Gastroesophageal sphincter (tissue), 4 donors: ENCODE measurements at regions not wholly inside any gene's neighbourhood (a gene's known extent, or its start where the extent isn't known, plus 50 kb on each side); places are given as distances from the start of the nearest gene placed in this dataset.

Source experiments
- ATAC-seq: fragments of 150-250 bp; one replicate; pipeline ENCODE4 v1.9.1; 2016; ENCODE audit warnings: mild to moderate bottlenecking, moderate library complexity
- H3K27ac ChIP-seq, 4 donors: fragments of 200-600 bp; sonication (generic) in 3 of 4; 1 replicate in 3 of 4; 2 replicates in 1 of 4; pipeline ENCODE4 v1.5.1; 2016 to 2019
- H3K27me3 ChIP-seq: fragments of 200-600 bp; sonication (generic); one replicate; pipeline ENCODE4 v1.5.1; 2019
- H3K36me3 ChIP-seq, 2 donors: fragments of 200-600 bp; sonication (generic); one replicate each; pipeline ENCODE4 v1.5.1; 2019; ENCODE audit warnings: control low read depth in 1 of 2
- H3K4me1 ChIP-seq, 3 donors: fragments of 200-600 bp; sonication (generic); 1 replicate in 2 of 3; 2 replicates in 1 of 3; pipeline ENCODE4 v1.5.1; 2016 to 2019; ENCODE audit warnings: control low read depth in 2 of 3
- H3K4me3 ChIP-seq, 2 donors: fragments of 200-600 bp; sonication (generic); one replicate each; pipeline ENCODE4 v1.5.1; 2019; ENCODE audit warnings: mild to moderate bottlenecking in 1 of 2, moderate library complexity in 1 of 2
- H3K9me3 ChIP-seq, 3 donors: fragments of 200-600 bp; sonication (generic); one replicate each; pipeline ENCODE4 v1.5.1; 2017 to 2019; ENCODE audit warnings: control low read depth in 2 of 3
- CTCF ChIP-seq, 4 experiments: fragments of 200-600 bp in 2 of 4; fragments of 450-650 bp in 2 of 4; sonication (generic) in 1 of 4; IDR thresholded peaks; one replicate each; pipeline ENCODE4 v1.5.1; 2017 to 2019; ENCODE audit warnings: antibody characterized with exemption in 4 of 4, mild to moderate bottlenecking in 2 of 4, moderate library complexity in 2 of 4
- EP300 ChIP-seq: sonication (generic); formaldehyde crosslinking; IDR thresholded peaks from one replicate; pipeline ENCODE4 v1.6.1; 2017; ENCODE audit warnings: antibody characterized with exemption, mild to moderate bottlenecking
- POLR2A ChIP-seq, 2 donors: fragments of 450-650 bp; IDR thresholded peaks; one replicate each; pipeline ENCODE4 v1.6.1; 2017; ENCODE audit warnings: antibody characterized with exemption in 2 of 2, mild to moderate bottlenecking in 2 of 2, moderate library complexity in 1 of 2
- POLR2AphosphoS5 ChIP-seq: sonication (generic); formaldehyde crosslinking; IDR thresholded peaks from one replicate; pipeline ENCODE4 v1.6.1; 2017; ENCODE audit warnings: antibody characterized with exemption
- WGBS, 2 donors: methylation state at CpG; one replicate each; pipeline ENCODE4 v1.1.5; 2018; ENCODE audit warnings: low coverage in 1 of 2; 5-methylcytosine and 5-hydroxymethylcytosine counted together

GRCh38 chr4:152117054-152117453 is 356.2 kb upstream of the GATB start:
- Histone ChIP-seq H3K36me3 (no peaks in the 10 kb centered on the region), H3K27me3 (no peaks in the 10 kb centered on the region), H3K4me1 (peaks cover 0 to 5% (median 0%) of the 10 kb centered on the region in 3 donors), H3K4me3 (no peak overlapping the region), H3K27ac (no peak overlapping the region), H3K9me3 (peaks cover 0 to 4% (median 0%) of the 10 kb centered on the region in 3 donors)
- WGBS, 2 donors = 76 to 84% methylated on average over 2 to 3 of the region's 3 CpGs
- no peak for TF ChIP-seq CTCF (IDR thresholded peaks at IDR 0.05)
- TF ChIP-seq EP300 = no peak
- TF ChIP-seq POLR2AphosphoS5 = no peak
- TF ChIP-seq POLR2A (IDR thresholded peaks at IDR 0.05) = no peak
- no peak for ATAC-seq

GRCh38 chr4:152115794-152116193 is 355.0 kb upstream of the GATB start:
- Histone ChIP-seq H3K27me3 (no peaks in the 10 kb centered on the region), H3K9me3 (no peaks in the 10 kb centered on the region), H3K4me3 (no peak overlapping the region), H3K27ac (no peak overlapping the region), H3K4me1 (peaks cover 0 to 5% (median 0%) of the 10 kb centered on the region in 3 donors), H3K36me3 (no peaks in the 10 kb centered on the region)
- ATAC-seq = no peak
- no peak for TF ChIP-seq POLR2AphosphoS5
- no peak for TF ChIP-seq CTCF (IDR thresholded peaks at IDR 0.05)
- no peak for TF ChIP-seq POLR2A (IDR thresholded peaks at IDR 0.05)
- no peak for TF ChIP-seq EP300
- WGBS, 2 donors = 48 to 63% methylated on average over 7 to 8 of the region's 8 CpGs

DNA sequence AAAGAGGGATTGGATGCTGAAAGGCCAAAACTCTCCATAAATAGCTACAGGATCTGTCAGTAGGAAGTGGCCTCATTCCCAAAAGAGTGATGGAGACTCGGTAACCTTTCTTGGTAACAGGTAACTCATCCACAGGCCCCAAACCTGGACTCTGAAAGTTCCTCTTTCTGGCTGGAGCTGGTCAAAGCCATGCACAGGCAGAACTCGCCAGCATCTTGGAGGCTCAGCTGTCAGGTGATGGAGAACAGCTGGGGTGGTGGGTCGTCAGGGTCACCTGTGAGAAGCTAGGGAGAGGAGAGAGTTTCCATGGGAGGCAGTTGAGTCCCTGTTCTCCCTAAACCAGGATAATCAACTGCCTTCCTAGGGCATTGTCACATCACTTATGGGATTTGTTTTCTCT is 354.3 kb upstream of the GATB start:
- Histone ChIP-seq H3K27ac (no peak overlapping the region), H3K4me1 (peaks cover 0 to 5% (median 0%) of the 10 kb centered on the region in 3 donors), H3K4me3 (no peak overlapping the region), H3K27me3 (no peaks in the 10 kb centered on the region), H3K36me3 (no peaks in the 10 kb centered on the region), H3K9me3 (no peaks in the 10 kb centered on the region)
- TF ChIP-seq EP300 (no peak), POLR2AphosphoS5 (no peak), CTCF (IDR thresholded peaks at IDR 0.05) (no peak), POLR2A (IDR thresholded peaks at IDR 0.05) (no peak)
- WGBS, 2 donors = 0 to 80% methylated on average over 1 of the region's 3 CpGs
- ATAC-seq = no peak

- H3K9me3 ChIP-seq = no peaks in the 10 kb centered on the region
- no peaks in the 10 kb centered on the region for H3K36me3 ChIP-seq
- H3K27ac ChIP-seq = no peak overlapping the region
- no peak overlapping the region for H3K4me3 ChIP-seq
- ATAC-seq = no peak
- H3K27me3 ChIP-seq = no peaks in the 10 kb centered on the region
- H3K4me1 ChIP-seq = peaks cover 0 to 11% (median 0%) of the 10 kb centered on the region in 3 donors
- TF ChIP-seq EP300 (no peak), POLR2A (IDR thresholded peaks at IDR 0.05) (no peak), CTCF (IDR thresholded peaks at IDR 0.05) (no peak), POLR2AphosphoS5 (no peak)
- 37 to 67% methylated on average over 1 to 3 of the region's 3 CpGs for WGBS, 2 donors
These were observed 353.8 kb upstream of the GATB start for GRCh38 chr4:152114562-152114961.

DNA sequence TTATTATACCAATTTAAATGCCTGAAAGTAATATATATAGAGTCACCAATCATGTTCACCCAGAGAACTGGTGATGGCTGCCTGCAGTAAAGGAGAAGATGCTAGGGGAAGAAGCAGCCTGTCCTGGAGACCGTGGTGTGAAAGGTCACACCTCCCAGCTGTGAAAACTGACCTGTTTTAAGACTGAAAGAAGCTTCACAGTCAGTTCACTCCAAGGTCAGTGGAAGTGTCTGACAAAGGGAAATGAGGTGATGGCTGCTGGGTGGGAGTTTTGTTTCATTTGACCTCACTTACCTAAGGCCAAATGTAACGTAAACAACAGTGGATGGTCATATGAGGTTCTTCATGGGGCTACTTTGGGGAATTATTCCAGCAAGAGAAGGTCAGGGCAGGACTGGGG is 352.1 kb upstream of the GATB start:
- no peak for ATAC-seq
- Histone ChIP-seq H3K36me3 (no peaks in the 10 kb centered on the region), H3K27ac (no peak overlapping the region), H3K9me3 (no peaks in the 10 kb centered on the region), H3K4me3 (no peak overlapping the region), H3K4me1 (peaks cover 0 to 19% (median 0%) of the 10 kb centered on the region in 3 donors), H3K27me3 (no peaks in the 10 kb centered on the region)
- TF ChIP-seq EP300 = no peak
- TF ChIP-seq POLR2A (IDR thresholded peaks at IDR 0.05) = no peak
- no peak for TF ChIP-seq CTCF (IDR thresholded peaks at IDR 0.05)
- no peak for TF ChIP-seq POLR2AphosphoS5
- WGBS, 2 donors = 86 to 95% methylated on average over 1 to 2 of the region's 2 CpGs
